GM12878 (cell line): ENCODE measurements at regions not wholly inside any gene's neighbourhood (a gene's known extent, or its start where the extent isn't known, plus 50 kb on each side); places are given as distances from the start of the nearest gene placed in this dataset.

Experiments used
- ATAC-seq: fragments of 200-7000 bp; cut with Tn5 transposase; 3 replicates; pipeline ENCODE4 v1.9.1; 2020; ENCODE audit warnings: mild to moderate bottlenecking, moderate library complexity
- BruUV-seq: library from RNA; stranded (reverse); fragments of 400-500 nt; replicated peaks from 2 replicates; lab custom pipeline; 2021; lab: Mats Ljungman, UMichigan
- CTCF ChIA-PET: fragments of 300-600 bp; sonication (Branson Sonifier 250); formaldehyde crosslinking; extraction: SDS; loops from one replicate; lab custom pipeline; 2021; ENCODE audit warnings: inconsistent platforms; lab: Yijun Ruan, JAX
- POLR2A ChIA-PET: fragments of 350-600 bp; formaldehyde crosslinking; extraction: SDS; loops from one replicate; lab custom pipeline; 2021; ENCODE audit warnings: inconsistent platforms; lab: Charles Lee
- RAD21 ChIA-PET: fragments of 300-600 bp; sonication (Branson Sonifier 250); formaldehyde crosslinking; loops from one replicate; lab custom pipeline; 2023; ENCODE audit warnings: antibody characterized with exemption; ENCODE audit not compliant: unreplicated experiment; lab: Charles Lee
- SMC1A ChIA-PET: fragments of 300-600 bp; sonication (Branson Sonifier 250); formaldehyde crosslinking; loops from one replicate; lab custom pipeline; 2023; ENCODE audit not compliant: unreplicated experiment, uncharacterized antibody; lab: Charles Lee
- DNase-seq: peaks from one replicate; pipeline ENCODE4 v3.0.0-alpha.2; 2011; ENCODE audit warnings: low read depth, low spot score
- FAIRE-seq: peaks from 3 replicates; lab custom pipeline; 2011; peaks lifted over from hg19 to GRCh38; lab: Jason Lieb, UNC
- H2AFZ ChIP-seq: 2 replicates; pipeline ENCODE4 v1.6.0; 2011; ENCODE audit warnings: low read depth, low read length, control low read depth; ENCODE audit not compliant: control insufficient read depth
- H3K27ac ChIP-seq: 2 replicates; pipeline ENCODE4 v1.5.1; 2011; ENCODE audit warnings: control low read depth; ENCODE audit not compliant: control insufficient read depth, insufficient read depth
- H3K27me3 ChIP-seq, 2 experiments: replicated peaks in 1 of 2; 2 replicates each; pipeline versions ENCODE4 v1.6.0 to v1.6.1; 2011; ENCODE audit warnings: low read length in 1 of 2; ENCODE audit not compliant: control insufficient read depth in 2 of 2, insufficient read depth in 2 of 2
- H3K36me3 ChIP-seq, 2 experiments: 2 replicates each; pipeline ENCODE4 v1.5.1; 2011; ENCODE audit warnings: low read length in 1 of 2; ENCODE audit not compliant: control insufficient read depth in 2 of 2, insufficient read depth in 2 of 2
- H3K4me1 ChIP-seq: 2 replicates; pipeline ENCODE4 v1.6.1; 2011; ENCODE audit warnings: mild to moderate bottlenecking, low read length, moderate library complexity, mixed read lengths; ENCODE audit not compliant: control insufficient read depth, insufficient read depth
- H3K4me2 ChIP-seq: 2 replicates; pipeline ENCODE4 v1.6.0; 2011; ENCODE audit warnings: control low read depth; ENCODE audit not compliant: control insufficient read depth, insufficient read depth
- H3K4me3 ChIP-seq: fragments of 200-600 bp; sonication (generic); 2 replicates; pipeline ENCODE4 v1.5.1; 2016
- H3K79me2 ChIP-seq: 2 replicates; pipeline ENCODE4 v1.6.0; 2011; ENCODE audit warnings: low read length; ENCODE audit not compliant: control insufficient read depth, insufficient read depth
- H3K9ac ChIP-seq: 2 replicates; pipeline ENCODE4 v1.8.0; 2011; ENCODE audit warnings: low read length, control low read depth, mixed read lengths; ENCODE audit not compliant: control insufficient read depth, insufficient read depth
- H3K9me3 ChIP-seq: replicated peaks from 3 replicates; pipeline ENCODE4 v1.5.1; 2011; ENCODE audit warnings: mild to moderate bottlenecking, low read length; ENCODE audit not compliant: control insufficient read depth, insufficient read depth
- H4K20me1 ChIP-seq: 2 replicates; pipeline ENCODE4 v1.6.0; 2011; ENCODE audit not compliant: control insufficient read depth, insufficient read depth
- IKZF1 ChIP-seq: fragments of 450-650 bp; conservative IDR thresholded peaks from 2 replicates; pipeline ENCODE4 v1.6.1; 2017; ENCODE audit warnings: antibody characterized with exemption, mild to moderate bottlenecking
- KAT2A ChIP-seq: conservative IDR thresholded peaks from 2 replicates; pipeline ENCODE4 v1.6.1; 2011; ENCODE audit warnings: low read depth, low read length; ENCODE audit not compliant: control insufficient read depth
- RCOR1 ChIP-seq: conservative IDR thresholded peaks from 2 replicates; pipeline ENCODE4 v1.6.1; 2012; ENCODE audit warnings: low read depth, low read length, improper control_type of control experiment
- ZZZ3 ChIP-seq: IDR thresholded peaks from 2 replicates; pipeline ENCODE4 v1.6.1; 2011; ENCODE audit warnings: low read depth; ENCODE audit not compliant: control insufficient read depth, insufficient read length
- WGBS: methylation state at CpG from one replicate; pipeline ENCODE4 v1.1.6; 2016; ENCODE audit warnings: low lambda C conversion rate; ENCODE audit not compliant: insufficient replicate concordance, insufficient coverage; ENCODE audit errors: missing lambda C conversion rate; 5-methylcytosine and 5-hydroxymethylcytosine counted together
- in situ Hi-C: fragments of 300-500 bp; cut with MboI; formaldehyde crosslinking; loops from 9 replicates; pipeline ENCODE4 v1.14.3; 2018; ENCODE audit warnings: mixed read lengths
- intact Hi-C: fragments of 100-400 bp; cut with micrococcal nuclease; formaldehyde crosslinking; loops from one replicate; pipeline ENCODE4 v1.14.2; 2022; ENCODE audit not compliant: unreplicated experiment
- TF ChIP-seq, protein P1 (sequence below): fragments of 450-650 bp; IDR thresholded peaks from 2 replicates; pipeline ENCODE4 v1.6.1; 2018; ENCODE audit warnings: mild to moderate bottlenecking, low read depth, moderate library complexity; ENCODE audit not compliant: partially characterized antibody

GRCh38 chr10:59587083-59587755 is 122.4 kb downstream of the SLC16A9 start:
- WGBS = 0% methylated on average over 2 of the region's 2 CpGs
- Histone ChIP-seq H3K79me2 (no peaks in the 10 kb centered on the region), H3K9ac (no peak overlapping the region), H3K9me3 (no peaks in the 10 kb centered on the region), H3K27me3 (no peaks in the 10 kb centered on the region), H3K4me3 (no peak overlapping the region), H2AFZ (no peak overlapping the region), H3K4me1 (no peaks in the 10 kb centered on the region), H3K4me2 (no peak overlapping the region), H4K20me1 (no peaks in the 10 kb centered on the region), H3K36me3 (no peaks in the 10 kb centered on the region), H3K27ac (no peak overlapping the region)
- DNase-seq = no peak
- intact Hi-C loops (loop anchor here (10.0 kb wide), 1 partner anchor 1052 kb away; no protein-coding TSS in a partner anchor), in situ Hi-C loops (no loop called here)
- RAD21 ChIA-PET = no interaction called here
- no peak for ATAC-seq
- POLR2A ChIA-PET = no interaction called here
- FAIRE-seq = no peak
- CTCF ChIA-PET = interaction anchor here (0.8 to 1.4 kb wide), 5 partner anchors 8 to 805 kb away, joined by 3 to 4 read pairs (median 3); no protein-coding TSS in a partner anchor
- no TSS peak for BruUV-seq
- TF ChIP-seq, protein P1, sequence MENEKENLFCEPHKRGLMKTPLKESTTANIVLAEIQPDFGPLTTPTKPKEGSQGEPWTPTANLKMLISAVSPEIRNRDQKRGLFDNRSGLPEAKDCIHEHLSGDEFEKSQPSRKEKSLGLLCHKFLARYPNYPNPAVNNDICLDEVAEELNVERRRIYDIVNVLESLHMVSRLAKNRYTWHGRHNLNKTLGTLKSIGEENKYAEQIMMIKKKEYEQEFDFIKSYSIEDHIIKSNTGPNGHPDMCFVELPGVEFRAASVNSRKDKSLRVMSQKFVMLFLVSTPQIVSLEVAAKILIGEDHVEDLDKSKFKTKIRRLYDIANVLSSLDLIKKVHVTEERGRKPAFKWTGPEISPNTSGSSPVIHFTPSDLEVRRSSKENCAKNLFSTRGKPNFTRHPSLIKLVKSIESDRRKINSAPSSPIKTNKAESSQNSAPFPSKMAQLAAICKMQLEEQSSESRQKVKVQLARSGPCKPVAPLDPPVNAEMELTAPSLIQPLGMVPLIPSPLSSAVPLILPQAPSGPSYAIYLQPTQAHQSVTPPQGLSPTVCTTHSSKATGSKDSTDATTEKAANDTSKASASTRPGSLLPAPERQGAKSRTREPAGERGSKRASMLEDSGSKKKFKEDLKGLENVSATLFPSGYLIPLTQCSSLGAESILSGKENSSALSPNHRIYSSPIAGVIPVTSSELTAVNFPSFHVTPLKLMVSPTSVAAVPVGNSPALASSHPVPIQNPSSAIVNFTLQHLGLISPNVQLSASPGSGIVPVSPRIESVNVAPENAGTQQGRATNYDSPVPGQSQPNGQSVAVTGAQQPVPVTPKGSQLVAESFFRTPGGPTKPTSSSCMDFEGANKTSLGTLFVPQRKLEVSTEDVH = no peak
- no peak for TF ChIP-seq RCOR1
- no peak for TF ChIP-seq ZZZ3
- TF ChIP-seq IKZF1 = no peak
- TF ChIP-seq KAT2A = no peak
- SMC1A ChIA-PET = interaction anchor here (0.6 to 2.0 kb wide), 3 partner anchors 12 to 549 kb away, joined by 3 to 8 read pairs (median 3); no protein-coding TSS in a partner anchor
